ENCODE measurements at regions not wholly inside any gene's neighbourhood (a gene's known extent, or its start where the extent isn't known, plus 50 kb on each side); places are given as distances from the start of the nearest gene placed in this dataset.

- no peak for TF ChIP-seq EP300 (IDR thresholded peaks at IDR 0.05)
- TF ChIP-seq CTCF (IDR thresholded peaks at IDR 0.05), result no peak
- no peak for TF ChIP-seq POLR2A (IDR thresholded peaks at IDR 0.05)
Observed at GRCh38 chr5:125196481-125197111, 450.2 kb upstream of the ZNF608 start.

Data from tibial nerve (tissue), 4 donors.